Hepatocyte (in vitro differentiated cells): ENCODE measurements at regions not wholly inside any gene's neighbourhood (a gene's known extent, or its start where the extent isn't known, plus 50 kb on each side); places are given as distances from the start of the nearest gene placed in this dataset.

Experiments used
- CTCF ChIP-seq: fragments of 200-600 bp; sonication (generic); IDR thresholded peaks from 2 replicates; pipeline ENCODE4 v1.5.1; 2016; ENCODE audit warnings: antibody characterized with exemption, mild to moderate bottlenecking; ENCODE audit not compliant: poor library complexity
- EZH2 ChIP-seq: fragments of 200-600 bp; sonication (generic); IDR thresholded peaks from 2 replicates; pipeline ENCODE4 v1.6.1; 2016; ENCODE audit warnings: antibody characterized with exemption, mild to moderate bottlenecking, borderline replicate concordance
- EZH2phosphoT487 ChIP-seq: fragments of 200-600 bp; sonication (generic); IDR thresholded peaks from one replicate; pipeline ENCODE4 v1.6.1; 2018; ENCODE audit warnings: antibody characterized with exemption, mild to moderate bottlenecking, low read depth, moderate library complexity; ENCODE audit not compliant: unreplicated experiment, severe bottlenecking

DNA sequence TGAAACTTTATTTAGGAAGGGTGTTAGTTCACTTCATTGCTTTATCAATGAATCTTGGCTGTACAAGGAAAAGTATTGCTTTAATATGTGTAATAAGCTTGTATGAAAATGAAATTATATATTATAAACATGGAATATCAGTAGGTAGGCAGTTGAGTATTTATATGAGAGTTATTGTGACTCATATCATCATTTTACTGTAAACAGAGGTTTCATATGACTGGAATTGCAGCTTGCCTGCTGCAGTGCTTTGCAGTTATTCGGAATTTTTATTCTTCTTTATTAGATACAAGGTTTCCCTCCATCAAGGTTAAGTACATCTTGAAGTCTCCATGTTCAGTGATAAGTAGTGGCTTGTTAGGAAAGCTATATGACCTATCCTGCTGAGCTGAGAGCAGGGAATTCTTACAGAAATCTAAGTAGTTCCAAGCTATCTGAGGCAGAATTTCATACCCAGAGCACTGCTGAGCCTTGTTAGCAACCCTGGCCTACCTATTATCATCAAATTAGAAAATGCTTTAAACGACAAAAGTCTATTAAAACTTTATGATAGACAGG lies 111.2 kb downstream of the MGST1 start:
- TF ChIP-seq CTCF, result no peak
- no peak for TF ChIP-seq EZH2phosphoT487
- no peak for TF ChIP-seq EZH2
